ENCODE measurements at regions not wholly inside any gene's neighbourhood (a gene's known extent, or its start where the extent isn't known, plus 50 kb on each side); places are given as distances from the start of the nearest gene placed in this dataset.

DNA sequence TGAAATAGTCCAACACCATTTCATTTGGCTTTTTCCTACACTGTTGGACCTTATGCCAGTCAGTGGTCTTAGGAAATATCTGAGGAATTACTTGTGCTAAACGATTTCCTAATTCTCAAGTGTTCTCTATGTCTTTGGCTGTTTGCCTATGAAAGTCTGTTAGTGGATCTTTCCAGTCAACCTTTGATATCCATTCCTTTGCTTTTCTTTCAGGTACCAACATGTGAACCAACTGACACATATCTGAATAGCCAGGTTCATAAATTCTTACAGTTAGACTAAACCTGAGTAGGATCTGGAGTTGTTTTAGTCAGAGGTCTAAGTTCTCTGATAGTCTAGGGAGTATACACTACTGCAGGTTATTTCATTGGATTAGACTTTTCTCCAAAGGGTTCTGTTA is 343.5 kb upstream of the LRRC3B start:
- H3K27me3 ChIP-seq (replicated peaks in 1 of 2; ENCODE audit: control insufficient read depth in 2 of 2, insufficient read depth in 2 of 2, low read length in 1 of 2), result no peaks in the 10 kb centered on the region
- H3K9me3 ChIP-seq (replicated peaks; ENCODE audit: control insufficient read depth, insufficient read depth, low read length), result no peaks in the 10 kb centered on the region; the same call in 2 of the 3 replicates
- TF ChIP-seq RCOR1 (conservative IDR thresholded peaks at IDR 0.05; ENCODE audit: low read depth, low read length), result no peak
- no peak for TF ChIP-seq WRNIP1 (IDR thresholded peaks at IDR 0.05; ENCODE audit: borderline replicate concordance, low read depth, low read length)
- TF ChIP-seq IKZF1 (conservative IDR thresholded peaks at IDR 0.05), result no peak
- TF ChIP-seq IRF3 (IDR thresholded peaks at IDR 0.05), result no peak
- no peak for TF ChIP-seq ATF7 (IDR thresholded peaks at IDR 0.05; ENCODE audit: low read depth)
- TF ChIP-seq CBX3 (IDR thresholded peaks at IDR 0.05; ENCODE audit: borderline replicate concordance, low read depth), result no peak
- no peak for TF ChIP-seq ZNF207 (IDR thresholded peaks at IDR 0.05; ENCODE audit: borderline replicate concordance)
- TF ChIP-seq NR2F1 (conservative IDR thresholded peaks at IDR 0.05), result no peak
- no peak for TF ChIP-seq TAF1 (IDR thresholded peaks at IDR 0.05; ENCODE audit: borderline replicate concordance, low read depth, low read length)
- TF ChIP-seq, protein P1, sequence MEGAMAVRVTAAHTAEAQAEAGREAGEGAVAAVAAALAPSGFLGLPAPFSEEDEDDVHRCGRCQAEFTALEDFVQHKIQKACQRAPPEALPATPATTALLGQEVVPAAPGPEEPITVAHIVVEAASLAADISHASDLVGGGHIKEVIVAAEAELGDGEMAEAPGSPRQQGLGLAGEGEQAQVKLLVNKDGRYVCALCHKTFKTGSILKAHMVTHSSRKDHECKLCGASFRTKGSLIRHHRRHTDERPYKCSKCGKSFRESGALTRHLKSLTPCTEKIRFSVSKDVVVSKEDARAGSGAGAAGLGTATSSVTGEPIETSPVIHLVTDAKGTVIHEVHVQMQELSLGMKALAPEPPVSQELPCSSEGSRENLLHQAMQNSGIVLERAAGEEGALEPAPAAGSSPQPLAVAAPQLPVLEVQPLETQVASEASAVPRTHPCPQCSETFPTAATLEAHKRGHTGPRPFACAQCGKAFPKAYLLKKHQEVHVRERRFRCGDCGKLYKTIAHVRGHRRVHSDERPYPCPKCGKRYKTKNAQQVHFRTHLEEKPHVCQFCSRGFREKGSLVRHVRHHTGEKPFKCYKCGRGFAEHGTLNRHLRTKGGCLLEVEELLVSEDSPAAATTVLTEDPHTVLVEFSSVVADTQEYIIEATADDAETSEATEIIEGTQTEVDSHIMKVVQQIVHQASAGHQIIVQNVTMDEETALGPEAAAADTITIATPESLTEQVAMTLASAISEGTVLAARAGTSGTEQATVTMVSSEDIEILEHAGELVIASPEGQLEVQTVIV (IDR thresholded peaks at IDR 0.05; ENCODE audit: borderline replicate concordance, partially characterized antibody), result no peak
- TF ChIP-seq SPI1 (IDR thresholded peaks at IDR 0.05; ENCODE audit: borderline replicate concordance, insufficient read depth, low read depth, low read length), result no peak
- no peak for TF ChIP-seq USF1 (IDR thresholded peaks at IDR 0.05; ENCODE audit: borderline replicate concordance, extremely low read length, insufficient read depth, low read depth, low read length)
- TF ChIP-seq, protein P2, sequence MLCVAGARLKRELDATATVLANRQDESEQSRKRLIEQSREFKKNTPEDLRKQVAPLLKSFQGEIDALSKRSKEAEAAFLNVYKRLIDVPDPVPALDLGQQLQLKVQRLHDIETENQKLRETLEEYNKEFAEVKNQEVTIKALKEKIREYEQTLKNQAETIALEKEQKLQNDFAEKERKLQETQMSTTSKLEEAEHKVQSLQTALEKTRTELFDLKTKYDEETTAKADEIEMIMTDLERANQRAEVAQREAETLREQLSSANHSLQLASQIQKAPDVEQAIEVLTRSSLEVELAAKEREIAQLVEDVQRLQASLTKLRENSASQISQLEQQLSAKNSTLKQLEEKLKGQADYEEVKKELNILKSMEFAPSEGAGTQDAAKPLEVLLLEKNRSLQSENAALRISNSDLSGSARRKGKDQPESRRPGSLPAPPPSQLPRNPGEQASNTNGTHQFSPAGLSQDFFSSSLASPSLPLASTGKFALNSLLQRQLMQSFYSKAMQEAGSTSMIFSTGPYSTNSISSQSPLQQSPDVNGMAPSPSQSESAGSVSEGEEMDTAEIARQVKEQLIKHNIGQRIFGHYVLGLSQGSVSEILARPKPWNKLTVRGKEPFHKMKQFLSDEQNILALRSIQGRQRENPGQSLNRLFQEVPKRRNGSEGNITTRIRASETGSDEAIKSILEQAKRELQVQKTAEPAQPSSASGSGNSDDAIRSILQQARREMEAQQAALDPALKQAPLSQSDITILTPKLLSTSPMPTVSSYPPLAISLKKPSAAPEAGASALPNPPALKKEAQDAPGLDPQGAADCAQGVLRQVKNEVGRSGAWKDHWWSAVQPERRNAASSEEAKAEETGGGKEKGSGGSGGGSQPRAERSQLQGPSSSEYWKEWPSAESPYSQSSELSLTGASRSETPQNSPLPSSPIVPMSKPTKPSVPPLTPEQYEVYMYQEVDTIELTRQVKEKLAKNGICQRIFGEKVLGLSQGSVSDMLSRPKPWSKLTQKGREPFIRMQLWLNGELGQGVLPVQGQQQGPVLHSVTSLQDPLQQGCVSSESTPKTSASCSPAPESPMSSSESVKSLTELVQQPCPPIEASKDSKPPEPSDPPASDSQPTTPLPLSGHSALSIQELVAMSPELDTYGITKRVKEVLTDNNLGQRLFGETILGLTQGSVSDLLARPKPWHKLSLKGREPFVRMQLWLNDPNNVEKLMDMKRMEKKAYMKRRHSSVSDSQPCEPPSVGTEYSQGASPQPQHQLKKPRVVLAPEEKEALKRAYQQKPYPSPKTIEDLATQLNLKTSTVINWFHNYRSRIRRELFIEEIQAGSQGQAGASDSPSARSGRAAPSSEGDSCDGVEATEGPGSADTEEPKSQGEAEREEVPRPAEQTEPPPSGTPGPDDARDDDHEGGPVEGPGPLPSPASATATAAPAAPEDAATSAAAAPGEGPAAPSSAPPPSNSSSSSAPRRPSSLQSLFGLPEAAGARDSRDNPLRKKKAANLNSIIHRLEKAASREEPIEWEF (IDR thresholded peaks at IDR 0.05; ENCODE audit: insufficient replicate concordance, low read depth, low read length), result no peak
- ChIA-PET RAD21 (ENCODE audit: unreplicated experiment) (no interaction called here), POLR2A (no interaction called here), CTCF (no interaction called here), SMC1A (ENCODE audit: uncharacterized antibody, unreplicated experiment) (no interaction called here)
- ATAC-seq (no peak), DNase-seq (ENCODE audit: low read depth, low spot score) (no peak), FAIRE-seq (no peak)
- no peak overlapping the region for H2AFZ ChIP-seq (ENCODE audit: control insufficient read depth, low read depth, low read length)
- H3K4me3 ChIP-seq, result no peak overlapping the region
- no peak overlapping the region for H3K27ac ChIP-seq (ENCODE audit: control insufficient read depth, insufficient read depth)
- WGBS (ENCODE audit: insufficient coverage, insufficient replicate concordance, low lambda C conversion rate, missing lambda C conversion rate), result 0% methylated on average over 1 of the region's 1 CpG
- H3K79me2 ChIP-seq (ENCODE audit: control insufficient read depth, insufficient read depth, low read length), result no peaks in the 10 kb centered on the region
- no peak overlapping the region for H3K9ac ChIP-seq (ENCODE audit: control insufficient read depth, insufficient read depth, low read length)
- H3K4me1 ChIP-seq (ENCODE audit: control insufficient read depth, insufficient read depth, low read length), result no peaks in the 10 kb centered on the region
- in situ Hi-C loops (cut with MboI) (no loop called here), intact Hi-C loops (cut with micrococcal nuclease; ENCODE audit: unreplicated experiment) (no loop called here)
- H3K4me2 ChIP-seq (ENCODE audit: control insufficient read depth, insufficient read depth), result no peak overlapping the region
- H3K36me3 ChIP-seq (ENCODE audit: control insufficient read depth in 2 of 2, insufficient read depth in 2 of 2, low read length in 1 of 2), result no peaks in the 10 kb centered on the region
- BruUV-seq (replicated peaks), result no TSS peak
- no peaks in the 10 kb centered on the region for H4K20me1 ChIP-seq (ENCODE audit: control insufficient read depth, insufficient read depth)
